ENCODE measurements at regions not wholly inside any gene's neighbourhood (a gene's known extent, or its start where the extent isn't known, plus 50 kb on each side); places are given as distances from the start of the nearest gene placed in this dataset.

GRCh38 chr3:113140876-113141275 is 70.5 kb upstream of the BOC start:
- DNase-seq, result no peak

GRCh38 chr3:113141543-113141942 is 69.8 kb upstream of the BOC start:
- no peak for DNase-seq

GRCh38 chr3:113142476-113142875 is 68.9 kb upstream of the BOC start:
- no peak for DNase-seq

GRCh38 chr3:113143353-113143752 is 68.0 kb upstream of the BOC start:
- no peak for DNase-seq

GRCh38 chr3:113147681-113148261 is 63.6 kb upstream of the BOC start:
- no peak for DNase-seq

- no peak for DNase-seq
These were observed 63.1 kb upstream of the BOC start for GRCh38 chr3:113148284-113148683.

- DNase-seq, result no peak
These were observed 61.1 kb upstream of the BOC start for GRCh38 chr3:113150250-113150649.

GRCh38 chr3:113151461-113152031 is 59.8 kb upstream of the BOC start:
- DNase-seq, result no peak

GRCh38 chr3:113152849-113153248 is 58.5 kb upstream of the BOC start:
- DNase-seq, result no peak

- no peak for DNase-seq
These were observed 57.8 kb upstream of the BOC start for GRCh38 chr3:113153499-113154107.

GRCh38 chr3:113156816-113157333 is 54.5 kb upstream of the BOC start:
- DNase-seq, result no peak

- peak; percentile 64 for DNase-seq
These were observed 53.8 kb upstream of the BOC start for GRCh38 chr3:113157408-113158030.

GRCh38 chr3:113158171-113158570 is 53.2 kb upstream of the BOC start:
- no peak for DNase-seq

Measured in NCI-H2171 (cell line).